NCI-H524 treated with DMSO at 0.1 percent for 48 hours (cell line): ENCODE measurements at regions not wholly inside any gene's neighbourhood (a gene's known extent, or its start where the extent isn't known, plus 50 kb on each side); places are given as distances from the start of the nearest gene placed in this dataset.
A peak's percentile ranks its signal among the peaks of the same experiment; 100 is the strongest.

Experiments used
- DNase-seq: peaks from one replicate; lab custom pipeline; 2025; lab: John Stamatoyannopoulos, UW

DNA sequence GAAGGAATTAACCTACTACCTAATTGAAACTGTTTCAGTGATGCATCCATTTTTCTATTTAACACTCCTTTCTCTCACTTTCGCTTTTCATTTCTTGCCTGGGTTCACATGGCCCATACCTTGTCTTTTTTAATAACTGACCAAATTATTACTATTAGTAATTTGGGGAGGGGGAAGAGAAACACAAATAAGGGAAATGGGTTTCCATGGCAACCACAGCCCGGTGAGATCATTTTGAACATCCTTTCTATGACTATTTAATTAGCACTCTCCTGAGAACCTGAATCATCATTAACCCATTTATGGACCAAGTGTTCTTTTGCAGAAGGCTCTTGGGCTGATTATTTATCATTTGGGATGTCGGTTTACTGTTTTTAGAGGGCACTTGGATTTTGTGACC, 628.2 kb upstream of the SALL1 start:
- no peak for DNase-seq

DNA sequence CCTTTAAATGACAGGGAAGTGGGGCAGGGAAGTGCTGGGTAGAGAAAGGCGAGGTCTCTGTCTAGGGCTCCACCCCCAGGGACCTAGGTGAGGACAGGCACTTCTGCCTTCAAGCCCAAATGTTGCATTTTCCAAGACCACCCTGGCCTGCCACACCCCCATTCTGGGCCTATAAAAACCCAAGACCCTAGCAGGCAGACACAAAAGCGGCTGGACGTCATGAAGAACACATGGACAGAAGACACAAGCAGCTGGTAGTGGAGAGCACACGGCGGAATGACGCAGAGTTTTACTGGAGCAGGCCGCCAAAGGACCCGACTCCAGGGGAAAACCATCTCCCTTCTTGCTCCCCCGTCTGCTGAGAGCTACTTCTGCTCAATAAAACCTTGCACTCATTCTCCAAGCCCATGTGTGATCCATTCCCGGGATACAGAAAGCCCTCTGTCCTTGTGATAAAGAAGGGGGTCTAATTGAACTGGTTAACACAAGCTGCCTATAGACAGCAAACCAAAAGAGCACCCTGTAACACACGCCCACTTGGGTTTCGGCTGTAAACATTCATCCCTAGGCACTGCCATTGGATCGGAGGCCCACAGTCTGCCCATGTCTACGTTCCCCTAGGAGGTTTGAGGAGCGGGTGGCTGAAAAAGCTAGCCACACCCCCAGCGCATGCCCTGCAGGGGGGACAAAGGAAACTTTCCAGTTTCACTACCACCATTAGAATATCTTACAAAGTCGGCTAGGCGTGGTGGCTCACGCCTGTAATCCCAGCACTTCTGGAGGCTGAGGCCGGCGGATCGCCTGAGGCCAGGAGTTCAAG, 622.2 kb upstream of the SALL1 start:
- no peak for DNase-seq

DNA sequence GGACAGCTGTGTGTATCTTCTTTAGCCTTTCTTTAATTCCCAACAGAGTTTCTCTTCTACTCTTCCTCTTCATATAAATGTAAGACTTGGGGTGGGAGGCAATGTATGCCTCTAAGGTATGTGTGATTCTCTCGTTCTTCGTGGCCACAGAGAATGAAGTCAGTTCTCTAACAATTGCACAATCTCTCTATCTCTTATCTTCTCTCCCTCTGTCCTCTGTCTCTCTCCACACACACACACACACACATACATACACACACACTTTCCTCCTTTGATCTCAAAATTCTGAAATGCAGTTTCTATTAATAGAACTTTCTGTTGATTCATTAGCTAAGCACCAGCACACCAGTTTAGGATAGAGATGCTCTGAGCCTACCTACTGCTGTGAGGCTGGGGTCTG, 615.7 kb upstream of the SALL1 start:
- no peak for DNase-seq

DNA sequence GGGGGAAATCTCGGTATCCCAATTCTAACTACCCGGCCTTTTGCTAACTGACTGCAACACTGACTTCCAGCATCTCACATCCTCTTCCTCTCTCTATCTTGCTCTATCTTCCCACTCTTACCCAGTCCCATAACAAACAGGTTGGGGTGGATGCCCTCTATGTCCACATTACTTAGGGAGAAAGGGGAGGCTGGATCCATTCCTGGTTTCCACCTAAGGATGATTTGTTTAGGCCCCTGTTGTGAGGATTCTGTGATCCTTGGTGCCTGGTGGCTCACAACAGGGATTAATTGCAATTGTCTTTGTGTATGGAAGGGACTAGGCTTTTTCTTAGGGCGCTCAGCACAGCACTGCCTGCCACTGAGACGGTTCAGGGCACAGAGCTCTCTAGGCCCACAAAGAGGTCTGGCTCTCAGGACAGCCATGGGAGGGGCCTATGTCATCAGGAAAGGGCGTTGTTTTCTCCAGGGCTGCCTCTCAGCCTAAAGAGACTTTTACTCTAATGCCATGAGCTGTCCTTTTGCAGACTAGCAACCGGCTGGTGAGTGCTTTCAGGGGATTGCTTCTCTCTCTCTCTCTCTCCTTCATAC, 612.1 kb upstream of the SALL1 start:
- no peak for DNase-seq

DNA sequence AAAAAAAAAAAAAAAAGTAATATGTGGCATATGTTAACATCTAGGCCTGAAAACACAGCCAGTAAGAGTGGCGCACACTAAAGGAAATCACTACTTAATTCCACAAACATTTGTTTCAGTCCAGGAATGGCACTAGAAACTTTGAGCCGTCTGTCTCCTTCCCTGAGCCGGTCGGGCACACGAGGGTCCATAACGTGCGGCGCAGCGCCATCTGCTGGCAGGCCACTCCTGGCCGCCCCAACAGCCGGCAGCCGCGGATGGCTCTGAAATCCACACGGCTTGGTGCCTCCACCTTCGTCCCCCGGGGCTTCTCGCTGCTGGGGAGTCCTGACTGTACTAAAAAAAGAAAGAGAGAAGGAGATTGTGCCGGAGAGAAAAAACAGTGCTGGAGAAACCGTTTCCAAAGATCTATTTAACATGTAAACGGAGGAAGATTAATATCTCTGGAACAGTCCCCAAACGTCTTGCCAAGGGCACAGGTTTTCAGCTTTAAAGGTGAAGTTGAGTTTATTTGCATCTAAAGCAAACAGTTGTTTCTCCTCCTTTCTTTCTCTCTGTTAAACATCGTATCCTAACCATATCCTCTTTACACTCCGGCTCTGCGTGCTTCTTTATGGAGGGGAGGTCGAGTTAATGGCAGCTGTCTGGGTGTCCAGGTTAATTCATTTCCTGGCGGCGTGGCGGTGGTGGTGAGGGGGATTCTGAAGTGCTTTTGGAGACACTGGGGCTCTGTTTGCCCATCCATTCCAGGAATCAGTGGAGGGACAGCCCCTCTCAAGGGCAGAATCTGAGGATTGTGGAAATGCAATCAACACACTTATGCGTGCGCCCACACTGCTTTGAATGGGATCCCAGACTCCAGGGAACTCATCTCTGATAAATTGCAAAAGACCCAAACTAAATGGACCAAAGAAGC, 611.3 kb upstream of the SALL1 start:
- DNase-seq: peak; percentile 14

DNA sequence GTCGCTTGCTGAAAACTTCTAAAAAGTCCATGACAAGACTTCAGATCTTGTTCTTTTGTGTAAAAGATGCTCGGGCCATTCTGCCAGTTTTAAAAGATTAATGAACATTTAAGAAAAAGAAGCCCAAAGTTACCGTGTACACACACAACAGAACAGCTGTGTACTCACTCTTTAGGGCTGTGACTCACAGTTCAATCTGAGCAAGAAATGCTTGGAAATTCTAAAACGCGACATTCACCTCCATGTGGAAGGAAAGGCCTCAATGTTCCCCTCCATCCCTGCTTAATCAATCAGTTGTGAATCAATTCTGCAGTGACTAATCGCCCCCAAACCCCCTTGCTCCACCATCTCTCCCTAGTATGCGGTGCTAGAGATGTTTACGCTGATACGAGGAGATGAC, 609.9 kb upstream of the SALL1 start:
- no peak for DNase-seq

DNA sequence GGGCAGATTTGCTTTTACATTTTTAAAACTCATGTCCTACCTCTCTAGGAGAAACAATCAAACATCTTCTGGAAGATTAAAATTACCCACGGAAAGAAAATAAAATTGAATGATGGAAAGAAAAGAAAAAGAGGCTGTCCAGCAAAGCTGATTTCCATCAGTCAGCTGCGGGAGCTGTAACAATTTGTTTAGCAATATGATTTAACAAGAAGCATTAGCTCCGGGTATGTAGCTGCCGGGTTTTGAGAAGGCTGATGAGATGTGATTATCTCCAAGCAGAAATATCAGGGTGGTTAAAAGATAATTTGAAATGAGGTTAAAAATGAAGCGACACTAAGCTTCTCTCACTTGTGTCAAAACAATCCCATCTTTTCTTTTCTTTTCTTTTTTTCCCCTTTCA, 608.9 kb upstream of the SALL1 start:
- no peak for DNase-seq

DNA sequence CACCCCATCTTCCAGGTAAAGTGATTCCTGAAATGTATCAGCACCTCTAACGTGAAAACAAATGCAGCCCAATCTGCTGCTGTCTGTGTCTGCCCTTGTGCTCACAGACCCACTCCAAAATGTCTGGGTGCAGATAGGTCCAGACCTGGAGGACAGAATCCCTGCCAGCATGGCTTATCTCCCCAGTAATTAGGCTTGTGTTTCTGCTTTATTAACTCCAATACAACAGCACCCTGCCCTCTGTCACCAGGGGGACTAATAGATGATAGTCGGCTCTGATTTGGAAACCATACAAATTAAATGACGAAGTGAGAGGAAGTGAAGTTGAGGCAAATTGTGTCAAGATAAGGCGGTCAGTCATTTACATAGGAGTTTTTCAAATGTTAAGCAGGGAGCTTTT, 608.3 kb upstream of the SALL1 start:
- no peak for DNase-seq

DNA sequence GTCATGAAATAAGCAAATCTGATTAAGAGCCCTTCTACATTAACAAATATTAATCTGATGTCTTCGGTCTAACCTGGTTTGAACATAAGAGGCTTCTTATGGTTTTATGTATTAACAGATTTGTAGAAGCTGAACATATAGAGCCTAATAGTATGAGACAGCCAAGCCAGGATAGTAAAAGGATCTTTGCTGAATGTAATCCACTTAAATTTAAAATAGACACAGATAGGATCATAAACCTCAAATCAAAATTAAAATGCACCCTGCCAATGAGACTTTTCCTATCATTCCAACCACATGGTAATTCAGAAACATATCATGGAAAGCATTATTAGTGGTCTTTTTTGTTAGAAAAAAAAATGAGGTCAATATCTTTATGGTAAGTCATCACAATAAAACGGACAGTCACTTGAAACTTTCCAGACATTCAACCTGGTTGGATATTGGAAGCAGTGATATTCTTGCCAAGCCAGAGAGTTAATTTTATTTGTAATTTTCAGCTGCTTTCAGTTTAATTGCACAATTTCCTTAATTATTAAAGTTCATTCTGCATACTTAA, 606.9 kb upstream of the SALL1 start:
- no peak for DNase-seq

DNA sequence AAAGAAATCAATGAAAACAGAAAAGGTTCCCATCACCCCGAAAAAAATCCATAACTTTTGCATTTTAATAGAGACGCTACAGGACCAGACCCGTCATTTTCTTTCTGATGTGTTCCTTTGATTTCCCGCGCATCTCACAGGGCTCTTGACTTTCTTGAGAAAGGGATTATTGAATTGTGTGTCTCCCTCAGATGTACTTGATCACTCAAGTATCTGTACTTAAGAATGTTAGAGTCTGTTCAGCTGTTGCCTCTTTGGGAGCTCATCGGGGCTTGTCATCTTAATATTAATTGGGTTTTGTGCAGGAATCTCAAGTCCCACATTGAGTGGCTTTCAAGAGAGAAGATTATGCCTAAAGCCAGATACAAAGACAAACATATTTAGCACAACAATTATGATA, 606.4 kb upstream of the SALL1 start:
- DNase-seq: peak; percentile 91

DNA sequence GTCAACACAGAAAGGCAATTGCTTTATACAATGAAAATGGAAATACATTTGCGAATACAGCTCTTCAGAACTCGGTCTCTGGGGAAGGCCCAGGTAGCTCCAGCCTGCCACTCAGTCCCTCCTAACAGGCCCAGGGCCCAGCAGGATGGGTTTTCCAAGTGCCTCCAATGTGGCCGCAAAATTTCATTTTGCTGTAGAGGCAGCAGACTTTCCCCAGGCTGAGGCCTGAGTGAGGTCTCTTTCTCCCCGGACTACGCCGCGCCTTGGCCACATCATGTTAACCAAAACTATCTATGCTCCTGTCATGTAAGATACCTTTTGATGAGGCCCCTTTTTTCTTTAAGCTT, 606.0 kb upstream of the SALL1 start:
- DNase-seq: no peak

DNA sequence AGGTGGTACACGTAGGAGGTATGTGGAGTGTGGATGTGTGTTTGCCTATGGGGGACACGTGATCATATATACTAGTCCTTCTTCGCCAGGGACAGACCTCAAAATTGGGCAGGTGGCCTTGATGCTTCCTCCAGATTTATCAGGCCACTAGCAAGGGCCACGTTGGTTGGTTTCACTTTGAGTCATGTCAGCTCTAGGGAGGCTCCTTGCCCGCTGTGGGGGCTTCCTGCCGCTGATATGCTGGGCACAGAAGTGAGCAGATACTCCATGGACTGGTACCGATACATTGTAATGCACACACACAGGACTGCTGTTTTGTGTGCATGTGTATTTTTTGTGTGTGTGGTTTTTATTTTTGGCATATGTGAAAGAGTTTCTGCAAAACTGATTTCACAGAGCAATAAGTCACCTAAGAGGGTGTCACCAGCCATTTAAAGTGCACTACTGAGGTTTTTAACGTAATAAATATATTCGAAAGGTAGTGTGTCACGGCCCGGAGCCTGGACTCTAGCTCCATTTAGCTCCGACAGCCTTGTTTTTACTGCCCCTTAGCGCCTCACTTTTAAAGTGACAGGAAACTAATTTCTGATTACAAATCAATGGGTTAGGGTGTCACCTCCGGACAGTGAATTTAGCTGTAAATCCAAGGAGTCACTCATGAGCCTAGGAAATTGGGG, 605.5 kb upstream of the SALL1 start:
- no peak for DNase-seq

DNA sequence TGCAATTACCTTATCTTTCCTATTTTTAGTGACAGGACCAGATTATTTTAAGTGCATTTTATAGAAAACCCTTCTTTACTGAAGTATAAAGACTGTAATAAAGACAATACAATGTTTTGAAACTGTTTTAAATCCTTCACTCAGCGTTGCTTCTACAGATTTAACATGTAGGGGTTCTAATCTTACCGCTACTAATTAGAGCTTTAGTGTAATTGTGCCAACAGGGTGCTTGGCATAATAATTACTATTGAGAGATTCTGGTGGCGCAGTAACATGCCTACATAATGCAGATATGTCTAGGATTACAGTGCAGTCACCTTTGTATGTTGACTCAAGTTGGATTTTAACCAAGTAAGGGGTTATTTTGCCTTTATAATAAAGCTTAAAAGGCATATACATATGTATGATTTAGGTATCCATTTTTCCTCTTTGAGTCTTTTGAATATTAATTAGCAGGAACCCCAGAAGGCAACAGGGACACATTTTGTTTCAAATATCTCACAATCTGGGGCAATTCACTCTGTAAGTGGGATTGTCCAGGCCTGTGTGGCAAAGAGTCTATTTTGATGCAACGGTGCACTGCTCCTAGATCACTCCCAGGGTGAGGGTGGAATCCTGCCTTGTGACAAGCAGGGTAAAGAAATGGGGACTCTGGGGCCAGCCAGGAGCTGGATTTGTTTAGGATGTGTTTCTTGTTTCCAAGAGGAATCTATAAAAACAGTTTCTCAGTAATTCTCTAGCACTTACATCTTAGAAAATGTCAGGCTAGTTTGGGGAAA, 604.7 kb upstream of the SALL1 start:
- DNase-seq: no peak

DNA sequence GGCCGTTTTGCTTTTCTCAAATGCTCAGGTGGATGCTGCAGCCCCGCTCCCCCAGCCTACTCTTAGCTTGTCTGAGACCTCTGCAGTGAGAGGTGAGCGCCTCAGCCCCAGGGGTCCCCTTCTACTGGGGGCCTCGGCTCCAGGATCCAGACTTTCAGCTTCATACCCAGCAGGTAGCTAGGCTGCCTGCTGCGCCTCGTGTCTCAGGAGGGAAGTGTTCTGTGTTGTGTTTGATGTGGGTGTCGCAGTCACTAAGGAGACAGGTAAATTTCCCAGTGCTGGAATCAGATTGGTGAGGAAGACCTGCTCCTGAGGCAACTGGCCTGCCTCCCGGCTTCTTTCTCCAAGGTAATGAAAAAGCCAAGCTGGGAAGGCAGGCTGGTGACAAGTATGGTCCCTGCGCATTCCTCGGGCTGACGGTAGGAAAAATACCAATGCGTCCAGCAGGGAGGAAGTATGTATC, 604.0 kb upstream of the SALL1 start:
- no peak for DNase-seq

DNA sequence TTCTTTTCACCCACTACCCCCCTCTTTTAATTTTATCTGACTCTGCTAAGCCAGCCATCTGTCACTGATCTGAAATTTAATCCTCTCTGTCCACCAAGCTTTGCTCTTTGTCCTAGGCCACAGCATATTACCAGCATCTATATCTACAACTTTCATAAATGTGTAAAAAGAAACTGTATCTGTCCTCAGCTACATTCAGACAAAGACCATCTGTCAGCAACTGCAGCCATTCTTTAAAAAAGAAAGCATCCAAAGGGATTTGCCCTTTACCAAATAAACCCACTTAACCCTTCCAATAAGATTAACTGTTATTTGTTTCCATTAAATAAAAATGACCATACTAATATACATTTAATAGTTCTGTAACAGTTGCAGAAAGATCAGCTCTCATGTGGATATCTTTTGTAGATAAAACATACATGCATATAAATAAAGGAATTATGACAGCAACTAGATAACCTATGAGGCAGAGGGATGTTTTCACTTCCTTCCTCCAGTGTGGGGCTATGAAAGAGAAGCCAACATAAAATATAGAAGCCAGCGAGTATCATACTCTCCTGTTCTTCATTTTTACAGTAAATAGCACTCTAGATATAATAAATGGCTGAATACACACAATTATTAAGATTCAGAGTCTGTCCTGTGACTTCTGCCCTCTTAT, 602.5 kb upstream of the SALL1 start:
- peak; percentile 14 for DNase-seq

DNA sequence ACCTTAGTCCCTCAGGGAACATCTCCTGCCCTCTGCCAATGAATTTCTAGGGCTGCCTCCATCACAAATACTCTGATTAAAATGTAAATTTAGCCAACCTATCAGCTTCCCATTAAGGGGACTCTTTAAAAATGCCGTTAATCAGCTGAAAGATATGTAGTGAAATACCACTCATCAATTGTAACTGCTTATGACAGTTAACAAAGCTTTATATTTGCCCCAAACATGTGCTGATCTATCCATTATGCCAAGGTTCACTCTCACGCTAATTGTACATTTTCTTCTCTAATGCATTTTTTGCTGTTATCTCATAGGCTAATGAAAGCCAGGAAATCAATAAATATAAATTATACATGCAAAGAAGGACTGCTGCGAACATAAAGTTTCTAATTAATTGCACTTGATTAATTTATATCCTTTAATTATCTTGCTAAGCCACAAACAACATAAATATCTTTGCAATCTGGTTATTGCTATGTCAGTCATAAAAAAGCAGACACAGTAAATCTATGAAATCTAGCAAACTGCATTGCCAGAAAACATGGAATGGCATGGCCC, 601.4 kb upstream of the SALL1 start:
- no peak for DNase-seq

DNA sequence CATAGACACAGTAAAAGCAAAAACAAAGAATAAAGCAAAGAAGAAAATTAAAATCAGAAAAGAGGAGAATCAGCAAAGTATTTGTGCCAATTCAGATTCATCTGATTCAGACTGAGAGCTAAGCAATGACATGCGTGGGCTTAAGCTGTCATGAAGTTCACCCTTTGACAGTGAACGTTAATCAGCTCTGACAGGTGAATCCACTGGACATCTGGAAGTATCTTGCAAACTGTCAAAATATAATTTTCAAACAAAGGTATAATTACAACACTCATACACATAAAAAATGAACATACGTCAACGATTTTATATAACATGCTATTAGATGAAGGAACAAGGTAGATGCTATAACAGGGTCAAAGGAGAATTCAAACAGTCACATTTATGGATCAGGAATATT, 596.3 kb upstream of the SALL1 start:
- no peak for DNase-seq

DNA sequence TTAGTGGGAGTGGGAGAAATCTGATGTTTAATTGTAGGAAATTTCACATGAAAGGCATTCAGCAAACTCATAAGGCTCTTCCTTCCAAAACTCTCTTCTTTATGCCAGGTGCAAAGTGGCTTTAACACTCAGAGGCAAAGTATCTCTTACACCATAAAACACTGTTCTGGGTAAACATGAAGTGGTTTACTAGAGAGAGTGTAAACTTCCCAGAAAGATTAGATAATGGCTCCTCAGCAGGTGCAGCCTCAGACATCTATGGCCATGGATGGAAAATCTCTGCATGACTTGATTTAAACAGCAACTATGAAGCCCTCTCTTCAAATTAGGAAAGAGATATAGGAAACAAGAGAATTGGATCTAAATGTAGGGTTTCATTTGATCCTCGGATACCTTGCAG, 583.1 kb upstream of the SALL1 start:
- DNase-seq: no peak

DNA sequence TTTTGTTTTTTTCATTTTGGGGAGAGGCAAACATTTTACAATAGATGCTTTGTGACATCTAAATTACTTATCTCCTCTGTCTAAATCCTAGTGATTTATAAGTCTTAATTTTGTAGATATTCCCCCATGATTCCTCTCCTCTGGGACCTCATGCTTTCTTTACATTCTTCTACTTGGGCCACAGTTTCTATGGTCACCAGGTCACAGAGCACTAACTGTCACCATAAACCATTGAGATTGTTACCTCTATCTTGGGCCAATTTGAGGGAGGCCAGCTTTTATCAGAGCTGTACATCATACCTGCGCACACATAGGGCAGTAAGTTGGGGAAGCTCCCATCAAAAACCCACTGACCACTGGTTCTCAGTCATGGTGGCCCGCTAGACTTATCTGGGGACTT, 582.1 kb upstream of the SALL1 start:
- DNase-seq: no peak

DNA sequence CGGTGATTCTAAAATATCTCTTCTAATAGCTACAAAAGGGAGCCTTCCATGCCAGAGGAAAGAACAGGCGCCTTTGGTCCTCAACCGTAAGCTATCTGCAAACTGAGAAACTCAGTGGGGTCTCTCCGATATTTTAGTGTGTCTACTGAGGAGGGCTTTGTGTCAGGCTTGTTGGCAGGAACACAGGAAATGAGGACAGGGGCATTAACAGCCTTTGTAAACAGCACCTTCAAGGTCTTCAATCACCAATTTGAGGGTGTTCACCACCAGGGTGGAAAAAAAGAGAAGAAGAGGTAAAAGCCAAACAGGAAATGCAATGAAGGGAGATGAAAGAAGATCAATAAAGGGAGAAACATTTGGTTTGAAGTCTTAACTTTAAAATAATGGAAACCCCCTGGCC, 580.1 kb upstream of the SALL1 start:
- no peak for DNase-seq
